H1 (cell line): ENCODE measurements at regions not wholly inside any gene's neighbourhood (a gene's known extent, or its start where the extent isn't known, plus 50 kb on each side); places are given as distances from the start of the nearest gene placed in this dataset.

ENCODE experiments used
- CTCF ChIA-PET: fragments of 300-600 bp; sonication (Branson Sonifier 250); formaldehyde crosslinking; loops from one replicate; lab custom pipeline; 2021; ENCODE audit not compliant: partially characterized antibody; lab: Charles Lee
- POLR2A ChIA-PET: fragments of 300-600 bp; sonication (Branson Sonifier 250); formaldehyde crosslinking; loops from one replicate; lab custom pipeline; 2021; ENCODE audit warnings: inconsistent platforms; ENCODE audit not compliant: partially characterized antibody; lab: Charles Lee
- DNase-seq, 2 experiments: peaks; one replicate each; pipeline versions ENCODE4 v3.0.0 to v3.0.0-alpha.2; 2010 to 2022; ENCODE audit warnings: low spot score in 2 of 2, low read depth in 1 of 2, mixed read lengths in 1 of 2
- FAIRE-seq: peaks from 2 replicates; lab custom pipeline; 2011; peaks lifted over from hg19 to GRCh38; lab: Jason Lieb, UNC
- H2AFZ ChIP-seq: 2 replicates; pipeline ENCODE4 v1.8.1; 2012; ENCODE audit warnings: low read length, inconsistent platforms
- H2AK5ac ChIP-seq: 2 replicates; pipeline ENCODE4 v1.6.1; 2013; ENCODE audit warnings: low read depth, low read length
- H2BK120ac ChIP-seq: replicated peaks from 2 replicates; pipeline ENCODE3; 2013; ENCODE audit warnings: low read depth, low read length, inconsistent platforms
- H2BK12ac ChIP-seq: 2 replicates; pipeline ENCODE4 v1.6.1; 2013; ENCODE audit warnings: low read depth, low read length
- H2BK15ac ChIP-seq: 2 replicates; pipeline ENCODE4 v1.6.1; 2013; ENCODE audit warnings: low read length
- H2BK20ac ChIP-seq: 2 replicates; pipeline ENCODE4 v1.6.1; 2013; ENCODE audit warnings: low read length
- H2BK5ac ChIP-seq: 2 replicates; pipeline ENCODE4 v1.6.1; 2013; ENCODE audit warnings: low read depth, low read length
- H3K14ac ChIP-seq: 2 replicates; pipeline ENCODE4 v1.6.1; 2013; ENCODE audit warnings: inconsistent platforms; ENCODE audit not compliant: insufficient read length
- H3K18ac ChIP-seq: 2 replicates; pipeline ENCODE4 v1.6.1; 2013; ENCODE audit warnings: low read length; ENCODE audit errors: extremely low read depth
- H3K23ac ChIP-seq: 2 replicates; pipeline ENCODE4 v1.6.1; 2013; ENCODE audit warnings: inconsistent platforms; ENCODE audit not compliant: insufficient read length
- H3K23me2 ChIP-seq: 2 replicates; pipeline ENCODE4 v1.6.1; 2013; ENCODE audit warnings: low read depth, low read length
- H3K27ac ChIP-seq: 2 replicates; pipeline ENCODE4 v1.6.1; 2011; ENCODE audit warnings: low read depth, low read length, inconsistent platforms
- H3K27me3 ChIP-seq, 4 experiments: replicated peaks in 1 of 4; 1 replicate in 1 of 4; 2 replicates in 3 of 4; pipeline versions ENCODE4 v1.6.1 to v1.8.1; 2011 to 2013; ENCODE audit warnings: low read length in 3 of 4, mild to moderate bottlenecking in 3 of 4, inconsistent platforms in 2 of 4, mixed read lengths in 2 of 4, moderate library complexity in 1 of 4; ENCODE audit not compliant: control insufficient read depth in 3 of 4, insufficient read depth in 3 of 4; ENCODE audit errors: extremely low read depth in 1 of 4
- H3K36me3 ChIP-seq, 4 experiments: 2 replicates each; pipeline versions ENCODE4 v1.6.1 to v1.8.1; 2011 to 2013; ENCODE audit warnings: mild to moderate bottlenecking in 4 of 4, low read length in 3 of 4, moderate library complexity in 2 of 4, control low read depth in 1 of 4, inconsistent platforms in 1 of 4; ENCODE audit not compliant: insufficient read depth in 4 of 4, control insufficient read depth in 2 of 4
- H3K4ac ChIP-seq: replicated peaks from 2 replicates; pipeline ENCODE3; 2013; ENCODE audit warnings: low read length, low read depth, mixed read lengths, inconsistent platforms; ENCODE audit not compliant: insufficient read length
- H3K4me1 ChIP-seq, 4 experiments: replicated peaks in 1 of 4; 1 replicate in 1 of 4; 2 replicates in 3 of 4; pipeline versions ENCODE4 v1.6.1 to v1.8.1; 2011 to 2013; ENCODE audit warnings: low read length in 3 of 4, inconsistent platforms in 2 of 4, mixed read lengths in 1 of 4; ENCODE audit not compliant: insufficient read depth in 4 of 4, control insufficient read depth in 3 of 4
- H3K4me2 ChIP-seq, 2 experiments: 2 replicates each; pipeline versions ENCODE4 v1.6.1 to v1.8.1; 2011 to 2013; ENCODE audit warnings: low read depth in 2 of 2, low read length in 2 of 2, control low read depth in 1 of 2, inconsistent platforms in 1 of 2, mild to moderate bottlenecking in 1 of 2; ENCODE audit not compliant: insufficient read depth in 1 of 2
- H3K4me3 ChIP-seq, 4 experiments: fragments of 200-600, 300-600 bp in 1 of 4; sonication (generic), shearing (Covaris generic), sonication (Bioruptor Twin) in 1 of 4; 2 replicates each; pipeline versions ENCODE4 v1.5.1 to v1.8.1; 2011 to 2016; ENCODE audit warnings: low read length in 4 of 4, low read depth in 3 of 4, control low read depth in 2 of 4, inconsistent platforms in 2 of 4, mild to moderate bottlenecking in 2 of 4, mixed read lengths in 1 of 4, moderate library complexity in 1 of 4; ENCODE audit not compliant: insufficient read depth in 2 of 4; ENCODE audit errors: extremely low read depth in 1 of 4
- H3K56ac ChIP-seq: replicated peaks from 2 replicates; pipeline ENCODE3; 2013; ENCODE audit warnings: low read depth, mild to moderate bottlenecking, mixed read lengths, low read length, inconsistent platforms; ENCODE audit not compliant: insufficient read length
- H3K79me1 ChIP-seq: 2 replicates; pipeline ENCODE4 v1.6.1; 2013; ENCODE audit warnings: low read depth, low read length, control low read depth
- H3K79me2 ChIP-seq, 2 experiments: 2 replicates each; pipeline versions ENCODE4 v1.6.1 to v1.8.1; 2012 to 2013; ENCODE audit warnings: low read length in 2 of 2, mild to moderate bottlenecking in 2 of 2, inconsistent platforms in 1 of 2; ENCODE audit not compliant: insufficient read depth in 2 of 2, control insufficient read depth in 1 of 2
- H3K9ac ChIP-seq, 4 experiments: replicated peaks in 1 of 4; 1 replicate in 1 of 4; 2 replicates in 3 of 4; pipeline versions ENCODE4 v1.6.1 to v1.8.1; 2011 to 2013; ENCODE audit warnings: low read depth in 3 of 4, low read length in 3 of 4, control low read depth in 2 of 4, mild to moderate bottlenecking in 2 of 4, moderate library complexity in 2 of 4, inconsistent platforms in 1 of 4; ENCODE audit errors: extremely low read depth in 1 of 4
- H3K9me3 ChIP-seq, 2 experiments: 2 replicates each; pipeline versions ENCODE4 v1.6.1 to v1.8.1; 2012 to 2013; ENCODE audit warnings: mild to moderate bottlenecking in 2 of 2, moderate library complexity in 2 of 2, control low read depth in 1 of 2, inconsistent platforms in 1 of 2, low read depth in 1 of 2, low read length in 1 of 2, mixed read lengths in 1 of 2; ENCODE audit not compliant: insufficient read depth in 2 of 2
- H4K20me1 ChIP-seq, 2 experiments: replicated peaks in 1 of 2; 2 replicates each; pipeline versions ENCODE3 to v1.8.1; 2011 to 2013; ENCODE audit warnings: inconsistent platforms in 2 of 2, low read length in 2 of 2, mild to moderate bottlenecking in 1 of 2; ENCODE audit not compliant: insufficient read depth in 2 of 2, control insufficient read depth in 1 of 2
- H4K5ac ChIP-seq: 2 replicates; pipeline ENCODE4 v1.6.1; 2013; ENCODE audit warnings: low read length, low read depth, mixed read lengths, inconsistent platforms; ENCODE audit not compliant: insufficient read length
- H4K8ac ChIP-seq: 2 replicates; pipeline ENCODE4 v1.8.0; 2013; ENCODE audit warnings: mild to moderate bottlenecking, moderate library complexity, low read length, inconsistent platforms; ENCODE audit not compliant: insufficient read depth; ENCODE audit errors: extremely low read depth
- H4K91ac ChIP-seq: replicated peaks from 2 replicates; pipeline ENCODE3; 2013; ENCODE audit warnings: low read length, mixed read lengths, inconsistent platforms; ENCODE audit not compliant: insufficient read length
- EGR1 ChIP-seq: IDR thresholded peaks from 2 replicates; pipeline ENCODE4 v1.6.1; 2011; ENCODE audit warnings: low read depth, low read length, borderline replicate concordance
- FOSL1 ChIP-seq: IDR thresholded peaks from 2 replicates; pipeline ENCODE4 v1.6.1; 2011; ENCODE audit warnings: mild to moderate bottlenecking, low read depth, low read length, moderate library complexity; ENCODE audit not compliant: insufficient read depth
- KDM4A ChIP-seq: IDR thresholded peaks from one replicate; pipeline ENCODE4 v1.7.1; 2012; ENCODE audit warnings: low read depth, mild to moderate bottlenecking, moderate library complexity, low read length, inconsistent platforms; ENCODE audit not compliant: severe bottlenecking
- NANOG ChIP-seq: IDR thresholded peaks from 2 replicates; pipeline ENCODE4 v1.6.1; 2011; ENCODE audit warnings: low read length, low read depth, mild to moderate bottlenecking, inconsistent platforms; ENCODE audit not compliant: insufficient read depth, poor library complexity, severe bottlenecking
- TAF7 ChIP-seq: optimal IDR thresholded peaks from 2 replicates; pipeline ENCODE3; 2011; ENCODE audit warnings: low read depth, mild to moderate bottlenecking, inconsistent platforms, low read length, moderate library complexity, borderline replicate concordance
- WGBS, 2 experiments: shearing (Covaris generic) in 1 of 2; methylation state at CpG; one replicate each; pipeline versions ENCODE4 v1.1.6 to v1.1.7; 2013 to 2015; ENCODE audit warnings: low lambda C conversion rate in 2 of 2, mixed read lengths in 2 of 2, inconsistent platforms in 1 of 2, low coverage in 1 of 2, missing lambda C conversion rate in 1 of 2; ENCODE audit not compliant: insufficient replicate concordance in 2 of 2, insufficient coverage in 1 of 2, insufficient read length in 1 of 2; ENCODE audit errors: extremely low coverage in 1 of 2, missing lambda C conversion rate in 1 of 2; 5-methylcytosine and 5-hydroxymethylcytosine counted together
- TF ChIP-seq, protein P1 (sequence below): IDR thresholded peaks from 2 replicates; pipeline ENCODE4 v1.6.1; 2012; ENCODE audit warnings: inconsistent platforms

DNA sequence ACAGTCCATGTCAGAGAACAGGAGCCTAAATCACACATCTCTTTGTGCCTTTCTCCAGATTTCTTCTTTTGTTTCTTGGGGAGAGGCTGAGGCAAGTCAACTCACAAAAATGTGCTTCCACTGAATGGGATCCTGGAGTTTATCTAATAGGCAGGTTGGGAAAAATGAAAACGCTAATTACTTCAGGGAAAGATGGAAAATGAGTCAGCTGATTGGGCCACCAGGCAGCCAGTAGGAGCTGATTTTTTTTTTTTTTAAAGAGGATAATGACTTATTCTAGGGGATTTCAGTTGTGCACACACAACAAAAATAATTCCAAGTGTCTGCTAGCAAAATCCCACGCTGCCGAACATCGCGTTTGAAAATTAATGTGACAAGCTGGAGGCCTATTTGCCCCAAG, 412.8 kb upstream of the ZMIZ1 start:
- no peaks in the 10 kb centered on the region for H4K20me1 ChIP-seq
- H3K4me2 ChIP-seq: no peak overlapping the region
- H3K79me2 ChIP-seq: no peaks in the 10 kb centered on the region
- no peak overlapping the region for H4K5ac ChIP-seq
- DNase-seq: no peak
- WGBS, 2 experiments: 93% methylated on average over 5 of the region's 5 CpGs; no CpG with 5 or more reads in 1 of the 2 experiments
- no peaks in the 10 kb centered on the region for H3K4me1 ChIP-seq
- no peak overlapping the region for H3K23ac ChIP-seq
- H3K4me3 ChIP-seq: no peak overlapping the region
- H2BK12ac ChIP-seq: no peak overlapping the region
- H3K9ac ChIP-seq: no peak overlapping the region
- ChIA-PET CTCF (interaction anchor here (0.6 to 3.2 kb wide), 13 partner anchors 9 to 396 kb away, joined by 3 to 9 read pairs (median 3); no protein-coding TSS in a partner anchor), POLR2A (no interaction called here)
- no peak overlapping the region for H2AK5ac ChIP-seq
- H2BK20ac ChIP-seq: no peak overlapping the region
- H4K8ac ChIP-seq: no peak overlapping the region
- H3K4ac ChIP-seq: no peak overlapping the region
- no peak overlapping the region for H2BK120ac ChIP-seq
- H2BK15ac ChIP-seq: no peak overlapping the region
- no peak overlapping the region for H3K27ac ChIP-seq
- no peak overlapping the region for H3K56ac ChIP-seq
- no peak for FAIRE-seq
- TF ChIP-seq FOSL1: no peak
- TF ChIP-seq NANOG: no peak
- TF ChIP-seq, protein P1, sequence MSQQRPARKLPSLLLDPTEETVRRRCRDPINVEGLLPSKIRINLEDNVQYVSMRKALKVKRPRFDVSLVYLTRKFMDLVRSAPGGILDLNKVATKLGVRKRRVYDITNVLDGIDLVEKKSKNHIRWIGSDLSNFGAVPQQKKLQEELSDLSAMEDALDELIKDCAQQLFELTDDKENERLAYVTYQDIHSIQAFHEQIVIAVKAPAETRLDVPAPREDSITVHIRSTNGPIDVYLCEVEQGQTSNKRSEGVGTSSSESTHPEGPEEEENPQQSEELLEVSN: no peak
- no peak for TF ChIP-seq EGR1
- no peak for TF ChIP-seq TAF7
- TF ChIP-seq KDM4A: no peak
- H3K9me3 ChIP-seq: no peaks in the 10 kb centered on the region
- no peak overlapping the region for H3K14ac ChIP-seq
- no peaks in the 10 kb centered on the region for H3K36me3 ChIP-seq
- H3K18ac ChIP-seq: no peak overlapping the region
- H2BK5ac ChIP-seq: no peak overlapping the region
- no peaks in the 10 kb centered on the region for H3K23me2 ChIP-seq
- H3K79me1 ChIP-seq: no peaks in the 10 kb centered on the region
- no peak overlapping the region for H4K91ac ChIP-seq
- no peak overlapping the region for H2AFZ ChIP-seq
- H3K27me3 ChIP-seq: no peaks in the 10 kb centered on the region
